ENCODE measurements at regions not wholly inside any gene's neighbourhood (a gene's known extent, or its start where the extent isn't known, plus 50 kb on each side); places are given as distances from the start of the nearest gene placed in this dataset.
"Not testable (repeated sequence)": the region's sequence is repeated elsewhere in the genome, so short reads cannot be mapped to it uniquely, and the experiment has no call there.

DNA sequence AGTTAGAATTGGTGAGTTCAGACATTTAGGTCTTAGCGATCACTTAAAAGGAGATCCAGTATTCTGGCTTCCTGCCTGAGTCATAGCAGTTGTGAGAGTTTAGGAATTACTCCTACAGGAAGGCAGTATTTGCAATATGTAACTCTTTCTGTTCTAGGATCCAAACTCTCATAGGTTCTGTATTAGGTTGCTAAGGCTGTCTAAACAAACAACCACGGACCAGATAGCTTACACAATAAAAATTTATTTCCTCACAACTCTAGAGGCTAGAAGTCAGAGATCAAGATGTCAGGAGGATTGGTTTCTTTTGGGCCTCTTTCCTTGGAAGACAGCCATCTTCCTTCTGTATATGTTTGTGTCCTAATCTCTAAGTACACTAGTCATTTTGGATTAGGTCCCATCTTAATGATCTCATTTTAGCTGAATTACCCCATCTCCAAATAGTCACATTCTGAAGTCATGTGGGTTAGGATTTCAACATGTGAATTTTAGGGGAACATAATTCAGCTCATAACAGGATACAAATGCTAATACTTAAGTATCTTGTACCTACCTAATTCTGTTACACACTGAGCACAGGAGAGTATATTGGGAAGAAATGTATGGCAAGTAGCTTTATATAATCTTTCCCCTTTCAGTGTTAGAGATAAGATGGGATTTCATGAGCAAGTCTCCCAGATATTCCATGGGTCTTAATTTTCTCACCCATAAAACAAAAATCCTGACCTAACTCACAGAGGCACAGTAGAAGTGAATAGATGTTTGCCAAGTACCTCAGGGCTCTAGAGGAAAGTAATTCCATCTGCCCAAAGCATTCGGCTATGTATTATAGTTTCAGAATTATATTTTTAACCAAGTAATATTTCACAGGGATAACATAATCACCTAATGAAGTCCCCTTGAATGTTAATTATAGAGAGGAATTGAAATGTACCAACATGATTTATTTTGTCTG lies 144.4 kb downstream of the PTBP2 start:
- no peak for DNase-seq (ENCODE audit: low spot score)

GRCh38 chr1:96872757-96873156 lies 151.2 kb downstream of the PTBP2 start:
- DNase-seq (ENCODE audit: low spot score) = no peak

DNA sequence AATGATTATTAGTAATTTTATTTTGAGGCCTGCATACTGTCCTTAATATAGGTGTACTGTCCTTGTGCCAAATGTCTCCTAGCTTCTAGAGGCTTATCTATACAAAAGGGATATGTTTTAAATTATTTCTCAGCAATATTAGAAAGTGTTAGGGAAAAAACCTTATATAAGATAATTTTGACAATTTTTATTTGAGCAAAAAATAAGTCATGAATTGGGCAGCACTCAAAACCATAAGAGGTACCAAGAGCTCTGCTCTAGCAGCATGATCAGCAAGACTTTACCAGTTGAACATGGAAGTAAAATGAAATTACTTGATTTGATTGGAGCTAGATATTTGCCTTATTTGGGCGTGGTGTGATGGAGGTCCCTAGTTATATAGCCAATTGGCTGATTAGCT lies 157.1 kb downstream of the PTBP2 start:
- DNase-seq (ENCODE audit: low spot score) = peak; percentile 10

GRCh38 chr1:96880626-96881025 lies 159.0 kb downstream of the PTBP2 start:
- no peak for DNase-seq (ENCODE audit: low spot score)

DNA sequence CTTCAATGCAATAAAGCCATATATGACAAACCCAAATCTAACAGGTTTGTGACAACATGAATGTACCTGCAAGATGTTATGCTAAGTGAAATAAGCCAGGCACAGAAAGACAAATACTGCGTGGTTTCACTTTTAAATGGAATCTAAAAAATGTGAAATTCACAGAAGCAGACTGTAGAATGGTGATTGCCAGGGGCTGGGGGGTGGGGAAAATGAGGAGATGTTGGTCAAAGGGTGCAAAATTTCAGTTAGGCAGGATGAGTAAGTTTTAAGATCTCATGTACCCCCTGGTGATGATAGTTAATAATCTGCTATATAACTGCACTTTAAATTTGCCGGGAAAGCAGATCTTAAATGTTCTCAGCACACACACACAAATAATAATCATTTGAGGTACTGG lies 160.5 kb downstream of the PTBP2 start:
- DNase-seq (ENCODE audit: low spot score) = no peak

DNA sequence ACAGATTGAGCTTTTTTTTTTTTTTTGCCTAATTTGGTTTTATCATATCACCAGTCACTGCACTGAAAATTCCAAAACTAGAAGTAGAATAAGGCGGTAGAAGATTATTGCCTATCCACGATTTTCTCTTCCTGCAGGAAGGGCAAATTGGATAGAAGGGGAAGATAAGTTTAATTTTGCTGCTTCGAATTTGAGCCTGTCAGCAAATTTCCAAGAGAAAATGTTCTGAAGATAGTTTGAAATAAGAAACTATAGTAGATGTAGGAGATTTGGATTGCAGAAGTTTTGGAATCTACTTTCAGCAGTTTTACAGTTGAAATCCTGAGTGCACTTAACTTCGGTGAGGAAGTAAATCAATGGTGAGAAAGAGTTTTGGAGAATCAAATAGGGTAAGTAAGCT lies 164.9 kb downstream of the PTBP2 start:
- no peak for DNase-seq (ENCODE audit: low spot score)

GRCh38 chr1:96887501-96887900 lies 165.9 kb downstream of the PTBP2 start:
- DNase-seq (ENCODE audit: low spot score) = no peak

- no peak for DNase-seq (ENCODE audit: low spot score)
Measured at GRCh38 chr1:96901783-96902363, 180.3 kb downstream of the PTBP2 start.

DNA sequence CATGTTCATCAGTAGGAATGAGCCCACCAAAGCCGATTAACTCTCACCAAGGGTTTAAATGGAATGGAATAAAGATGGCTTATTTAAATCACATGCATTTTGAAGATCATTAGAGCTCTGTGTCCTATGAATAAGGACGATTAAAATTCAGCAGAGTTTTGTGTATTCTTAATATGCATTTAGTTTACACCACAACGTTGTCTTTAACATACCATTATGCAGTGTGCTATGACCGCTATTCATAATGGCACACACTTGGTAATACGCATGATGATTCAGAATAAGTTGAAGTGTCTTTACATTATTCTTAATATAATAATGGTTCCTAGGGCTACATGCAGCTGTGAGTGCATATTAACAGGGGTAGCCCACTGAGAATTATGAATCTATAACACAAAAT lies 190.7 kb downstream of the PTBP2 start:
- no peak for DNase-seq (ENCODE audit: low spot score)

- DNase-seq (ENCODE audit: low spot score) = not testable (repeated sequence)
Measured at GRCh38 chr1:96915701-96916100, 194.1 kb downstream of the PTBP2 start.

GRCh38 chr1:96918406-96918805 lies 196.8 kb downstream of the PTBP2 start:
- DNase-seq (ENCODE audit: low spot score) = no peak

- no peak for DNase-seq (ENCODE audit: low spot score)
Measured at GRCh38 chr1:96922181-96922580, 200.6 kb downstream of the PTBP2 start.

- no peak for DNase-seq (ENCODE audit: low spot score)
Measured at GRCh38 chr1:96923753-96924152, 202.2 kb downstream of the PTBP2 start.

GRCh38 chr1:96926176-96926575 lies 204.6 kb downstream of the PTBP2 start:
- no peak for DNase-seq (ENCODE audit: low spot score)

GRCh38 chr1:96927125-96927524 lies 205.5 kb downstream of the PTBP2 start:
- no peak for DNase-seq (ENCODE audit: low spot score)

- no peak for DNase-seq (ENCODE audit: low spot score)
Measured at GRCh38 chr1:96931136-96931535, 209.6 kb downstream of the PTBP2 start.

- DNase-seq (ENCODE audit: low spot score) = no peak
Measured at GRCh38 chr1:96934282-96934681, 212.7 kb downstream of the PTBP2 start.

DNA sequence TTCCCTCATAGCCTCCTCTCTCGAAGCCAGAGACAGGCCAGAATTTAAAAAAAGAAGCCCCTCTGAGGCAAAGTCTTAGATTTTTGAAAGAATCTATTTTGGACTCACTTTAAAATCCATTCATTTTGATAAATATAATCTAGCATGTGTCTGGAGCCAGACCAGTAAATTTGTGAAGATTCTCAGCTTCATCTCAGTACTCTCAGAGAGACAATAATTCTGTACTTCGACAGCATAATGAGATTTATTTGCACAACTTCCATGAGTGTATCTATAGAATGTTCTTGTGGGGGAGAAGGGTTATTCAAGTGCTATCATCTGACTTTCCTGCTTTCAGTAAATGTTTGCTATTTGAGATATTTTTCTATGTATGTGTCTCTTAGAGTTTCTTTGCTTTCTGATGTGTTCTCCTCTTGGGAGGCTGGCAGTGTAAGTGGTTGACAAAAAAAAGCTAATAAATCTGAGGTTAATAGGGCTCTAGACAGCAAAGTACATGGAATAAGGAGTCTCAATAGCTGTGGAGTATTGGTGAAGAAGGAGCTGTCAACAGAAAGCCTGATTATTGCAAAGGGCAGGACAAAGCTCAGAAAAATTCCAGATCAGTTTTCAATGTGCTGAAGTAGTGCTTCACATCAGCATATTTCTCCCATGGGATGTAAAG lies 223.0 kb downstream of the PTBP2 start:
- DNase-seq (ENCODE audit: low spot score) = no peak

GRCh38 chr1:96945509-96946084 lies 224.0 kb downstream of the PTBP2 start:
- DNase-seq (ENCODE audit: low spot score) = no peak

GRCh38 chr1:96955307-96956012 lies 233.9 kb downstream of the PTBP2 start:
- no peak for DNase-seq (ENCODE audit: low spot score)

DNA sequence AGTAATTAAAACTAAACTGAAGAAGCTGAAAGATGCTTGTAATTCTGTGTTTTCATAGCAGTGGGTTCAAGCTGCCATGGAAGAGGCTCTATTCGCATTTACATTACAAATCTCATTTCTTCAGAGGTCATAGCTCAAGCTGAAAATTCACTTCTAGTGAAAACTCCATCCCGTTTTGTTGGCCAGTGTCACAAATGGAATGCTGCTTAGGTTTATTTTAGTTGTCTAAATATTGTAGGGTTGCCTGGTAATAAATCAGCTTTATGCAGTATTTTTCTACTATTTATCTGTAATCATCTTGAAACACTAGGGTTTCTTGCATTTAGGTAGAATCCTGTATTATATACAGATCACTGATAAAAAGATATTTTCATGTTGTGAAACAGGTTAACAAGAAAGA lies 240.6 kb downstream of the PTBP2 start:
- DNase-seq (ENCODE audit: low spot score) = no peak

Data from SK-N-DZ (cell line).